Loucy (cell line): ENCODE measurements at regions not wholly inside any gene's neighbourhood (a gene's known extent, or its start where the extent isn't known, plus 50 kb on each side); places are given as distances from the start of the nearest gene placed in this dataset.

Experiments
- H2AFZ ChIP-seq: fragments of 200-600 bp; sonication (generic); 2 replicates; pipeline ENCODE4 v1.6.0; 2016; ENCODE audit warnings: antibody characterized with exemption, mild to moderate bottlenecking, low read length, moderate library complexity
- H3F3A ChIP-seq: fragments of 200-600 bp; 2 replicates; pipeline ENCODE4 v1.6.0; 2016; ENCODE audit warnings: antibody characterized with exemption, low read depth, mild to moderate bottlenecking
- H3K27me3 ChIP-seq: fragments of 200-600 bp; sonication (generic); 2 replicates; pipeline ENCODE4 v1.6.1; 2014; ENCODE audit warnings: low read length, mild to moderate bottlenecking; ENCODE audit not compliant: insufficient read depth, poor library complexity, severe bottlenecking
- H3K36me3 ChIP-seq: fragments of 200-600 bp; sonication (generic); 2 replicates; pipeline ENCODE4 v1.6.1; 2016; ENCODE audit warnings: low read length; ENCODE audit not compliant: insufficient read depth
- H3K4me1 ChIP-seq: fragments of 200-600 bp; sonication (generic); 2 replicates; pipeline ENCODE4 v1.5.1; 2014; ENCODE audit warnings: low read length, mild to moderate bottlenecking; ENCODE audit not compliant: insufficient read depth, poor library complexity, severe bottlenecking
- H3K4me2 ChIP-seq: fragments of 200-600 bp; sonication (generic); 2 replicates; pipeline ENCODE4 v1.6.0; 2014; ENCODE audit warnings: antibody characterized with exemption, low read length, low read depth, mild to moderate bottlenecking; ENCODE audit not compliant: poor library complexity, severe bottlenecking
- H3K4me3 ChIP-seq: fragments of 200-600 bp; sonication (generic); 2 replicates; pipeline ENCODE4 v1.5.1; 2014; ENCODE audit warnings: low read length, mild to moderate bottlenecking, mixed read lengths; ENCODE audit not compliant: poor library complexity, severe bottlenecking
- H3K79me2 ChIP-seq: fragments of 200-600 bp; sonication (generic); 2 replicates; pipeline ENCODE4 v1.6.1; 2014; ENCODE audit warnings: low read length; ENCODE audit not compliant: insufficient read depth
- H3K9ac ChIP-seq: fragments of 200-600 bp; sonication (generic); 2 replicates; pipeline ENCODE4 v1.6.0; 2014; ENCODE audit warnings: mild to moderate bottlenecking, low read depth, low read length, moderate library complexity; ENCODE audit not compliant: poor library complexity, severe bottlenecking
- H3K9me2 ChIP-seq: fragments of 200-600 bp; sonication (generic); replicated peaks from 2 replicates; pipeline ENCODE4 v1.6.1; 2016; ENCODE audit warnings: low read depth, low read length, mixed read lengths
- H3K9me3 ChIP-seq: fragments of 200-600 bp; sonication (generic); 2 replicates; pipeline ENCODE4 v1.6.1; 2014; ENCODE audit warnings: mild to moderate bottlenecking, antibody characterized with exemption, low read length, low read depth; ENCODE audit not compliant: insufficient read depth
- H4K20me1 ChIP-seq: fragments of 200-600 bp; sonication (generic); 2 replicates; pipeline ENCODE4 v1.6.0; 2014; ENCODE audit warnings: antibody characterized with exemption, low read length, mild to moderate bottlenecking; ENCODE audit not compliant: insufficient read depth, poor library complexity, severe bottlenecking
- CTCF ChIP-seq: fragments of 200-600 bp; sonication (generic); conservative IDR thresholded peaks from 2 replicates; pipeline ENCODE4 v1.5.1; 2014; ENCODE audit warnings: mild to moderate bottlenecking, antibody characterized with exemption, low read length
- EZH2phosphoT487 ChIP-seq: fragments of 200-600 bp; IDR thresholded peaks from 2 replicates; pipeline ENCODE4 v1.6.1; 2018; ENCODE audit warnings: antibody characterized with exemption, mild to moderate bottlenecking, moderate library complexity, borderline replicate concordance

GRCh38 chr15:29172742-29173725 is 96.6 kb downstream of the NSMCE3 start:
- H4K20me1 ChIP-seq, result no peaks in the 10 kb centered on the region
- H3K9me3 ChIP-seq, result no peaks in the 10 kb centered on the region
- TF ChIP-seq EZH2phosphoT487, result no peak
- no peak for TF ChIP-seq CTCF
- no peak overlapping the region for H3K4me3 ChIP-seq
- no peak overlapping the region for H3K4me2 ChIP-seq
- H3K79me2 ChIP-seq, result no peaks in the 10 kb centered on the region
- no peak overlapping the region for H3K9ac ChIP-seq
- no peaks in the 10 kb centered on the region for H3K36me3 ChIP-seq
- no peaks in the 10 kb centered on the region for H3K27me3 ChIP-seq
- no peaks in the 10 kb centered on the region for H3K9me2 ChIP-seq
- no peak overlapping the region for H2AFZ ChIP-seq
- no peaks in the 10 kb centered on the region for H3F3A ChIP-seq
- H3K4me1 ChIP-seq, result peaks cover 6% of the 10 kb centered on the region

GRCh38 chr15:29170521-29170920 is 99.1 kb downstream of the NSMCE3 start:
- TF ChIP-seq CTCF, result peak; percentile 21; the same call in 1 of the 2 replicates
- no peak for TF ChIP-seq EZH2phosphoT487
- Histone ChIP-seq H3K9me2 (no peaks in the 10 kb centered on the region), H3K36me3 (no peaks in the 10 kb centered on the region), H3K9me3 (no peaks in the 10 kb centered on the region), H3K9ac (no peak overlapping the region), H2AFZ (peak overlapping the region; percentile 18; the same call in 1 of the 2 replicates), H4K20me1 (no peaks in the 10 kb centered on the region), H3K79me2 (no peaks in the 10 kb centered on the region), H3F3A (no peaks in the 10 kb centered on the region), H3K4me1 (peaks cover 6% of the 10 kb centered on the region), H3K27me3 (no peaks in the 10 kb centered on the region), H3K4me2 (peak overlapping the region; percentile 23), H3K4me3 (no peak overlapping the region)
